Breast epithelium (tissue), 3 donors: ENCODE measurements at regions not wholly inside any gene's neighbourhood (a gene's known extent, or its start where the extent isn't known, plus 50 kb on each side); places are given as distances from the start of the nearest gene placed in this dataset.

Experiments used
- CTCF ChIP-seq, 3 donors: fragments of 450-650 bp; IDR thresholded peaks; one replicate each; pipeline ENCODE4 v1.5.1; 2016 to 2017; ENCODE audit warnings: antibody characterized with exemption in 3 of 3, mild to moderate bottlenecking in 3 of 3, moderate library complexity in 3 of 3
- POLR2A ChIP-seq: fragments of 450-650 bp; IDR thresholded peaks from one replicate; pipeline ENCODE4 v1.6.1; 2016; ENCODE audit warnings: antibody characterized with exemption, mild to moderate bottlenecking, moderate library complexity

GRCh38 chr1:208893251-208893650, 649.1 kb upstream of the PLXNA2 start:
- TF ChIP-seq POLR2A (no peak), CTCF (IDR thresholded peaks at IDR 0.05) (no peak)
